ENCODE measurements at regions not wholly inside any gene's neighbourhood (a gene's known extent, or its start where the extent isn't known, plus 50 kb on each side); places are given as distances from the start of the nearest gene placed in this dataset.

DNA sequence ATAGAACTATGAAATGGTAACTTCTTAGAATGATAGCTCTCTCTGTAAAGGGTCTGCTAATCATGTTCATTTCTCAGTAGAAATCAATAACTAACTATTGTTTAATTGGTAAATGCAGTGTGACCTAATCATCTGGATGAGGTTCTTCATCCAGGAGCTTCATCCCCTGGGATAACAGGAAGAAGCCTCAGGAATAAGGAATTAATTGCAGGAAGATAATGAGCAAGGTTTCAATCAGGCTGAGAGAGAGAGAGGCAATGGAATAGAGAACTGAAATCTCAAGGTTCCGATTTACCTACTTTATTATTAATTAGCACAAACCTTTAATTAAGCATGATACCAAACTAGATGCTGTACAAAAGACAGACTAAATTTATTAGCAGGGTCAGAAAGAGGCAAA lies 499.7 kb downstream of the MAT2B start:
- Histone ChIP-seq H3K27me3 (ENCODE audit: control insufficient read depth in 2 of 2, insufficient read depth in 2 of 2, low read length in 2 of 2) (no peaks in the 10 kb centered on the region), H3K9me1 (replicated peaks; ENCODE audit: control insufficient read depth, extremely low read depth, insufficient read depth, low read length) (no peaks in the 10 kb centered on the region), H3K9me3 (replicated peaks; ENCODE audit: control insufficient read depth, insufficient read depth, low read length) (no peaks in the 10 kb centered on the region), H3K4me2 (ENCODE audit: insufficient read depth, low read length) (no peak overlapping the region), H3K9ac (replicated peaks; ENCODE audit: extremely low read depth, insufficient read depth, low read length) (no peak overlapping the region), H3K36me3 (ENCODE audit: control insufficient read depth in 2 of 2, extremely low read depth in 1 of 2, insufficient read depth in 2 of 2, low read length in 2 of 2) (no peaks in the 10 kb centered on the region), H4K20me1 (replicated peaks; ENCODE audit: control insufficient read depth, extremely low read depth, insufficient read depth, low read length) (no peaks in the 10 kb centered on the region), H2AFZ (ENCODE audit: low read depth, low read length) (no peak overlapping the region), H3K4me1 (ENCODE audit: control insufficient read depth, extremely low read depth, insufficient read depth, low read length) (no peaks in the 10 kb centered on the region), H3K79me2 (ENCODE audit: control insufficient read depth, insufficient read depth, low read length) (no peaks in the 10 kb centered on the region), H3K27ac (ENCODE audit: insufficient read depth, low read depth, low read length) (no peak overlapping the region), H3K4me3 (replicated peaks in 1 of 3; ENCODE audit: insufficient read depth in 1 of 3, low read depth in 1 of 3, low read length in 3 of 3) (no peak overlapping the region)
- ChIA-PET CTCF (interaction anchor here (4.5 kb wide), 1 partner anchor 8 kb away, joined by 33 read pairs; no protein-coding TSS in a partner anchor), POLR2A (no interaction called here)
- BruUV-seq (replicated peaks), result no TSS peak
- FAIRE-seq (no peak), DNase-seq (ENCODE audit: low read depth, low spot score) (no peak)
- TF ChIP-seq, protein P1, sequence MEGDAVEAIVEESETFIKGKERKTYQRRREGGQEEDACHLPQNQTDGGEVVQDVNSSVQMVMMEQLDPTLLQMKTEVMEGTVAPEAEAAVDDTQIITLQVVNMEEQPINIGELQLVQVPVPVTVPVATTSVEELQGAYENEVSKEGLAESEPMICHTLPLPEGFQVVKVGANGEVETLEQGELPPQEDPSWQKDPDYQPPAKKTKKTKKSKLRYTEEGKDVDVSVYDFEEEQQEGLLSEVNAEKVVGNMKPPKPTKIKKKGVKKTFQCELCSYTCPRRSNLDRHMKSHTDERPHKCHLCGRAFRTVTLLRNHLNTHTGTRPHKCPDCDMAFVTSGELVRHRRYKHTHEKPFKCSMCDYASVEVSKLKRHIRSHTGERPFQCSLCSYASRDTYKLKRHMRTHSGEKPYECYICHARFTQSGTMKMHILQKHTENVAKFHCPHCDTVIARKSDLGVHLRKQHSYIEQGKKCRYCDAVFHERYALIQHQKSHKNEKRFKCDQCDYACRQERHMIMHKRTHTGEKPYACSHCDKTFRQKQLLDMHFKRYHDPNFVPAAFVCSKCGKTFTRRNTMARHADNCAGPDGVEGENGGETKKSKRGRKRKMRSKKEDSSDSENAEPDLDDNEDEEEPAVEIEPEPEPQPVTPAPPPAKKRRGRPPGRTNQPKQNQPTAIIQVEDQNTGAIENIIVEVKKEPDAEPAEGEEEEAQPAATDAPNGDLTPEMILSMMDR (IDR thresholded peaks at IDR 0.05; ENCODE audit: extremely low read depth in 1 of 2, insufficient read depth in 1 of 2, low read depth in 1 of 2, low read length in 2 of 2), result no peak
- TF ChIP-seq, protein P2, sequence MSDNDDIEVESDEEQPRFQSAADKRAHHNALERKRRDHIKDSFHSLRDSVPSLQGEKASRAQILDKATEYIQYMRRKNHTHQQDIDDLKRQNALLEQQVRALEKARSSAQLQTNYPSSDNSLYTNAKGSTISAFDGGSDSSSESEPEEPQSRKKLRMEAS (IDR thresholded peaks at IDR 0.05; ENCODE audit: insufficient read depth, insufficient read length), result no peak
- TF ChIP-seq POLR2A (IDR thresholded peaks at IDR 0.05; ENCODE audit: low read depth, low read length) (no peak), EZH2 (IDR thresholded peaks at IDR 0.05; ENCODE audit: borderline replicate concordance, low read depth, low read length, severe bottlenecking) (no peak), JUN (IDR thresholded peaks at IDR 0.05; ENCODE audit: borderline replicate concordance, insufficient read depth, insufficient read length, low read depth) (no peak), FOS (IDR thresholded peaks at IDR 0.05; ENCODE audit: borderline replicate concordance, insufficient read depth, low read length) (no peak), GATA2 (IDR thresholded peaks at IDR 0.05; ENCODE audit: insufficient read depth, insufficient read length, low read depth, low read length) (no peak), MYC (IDR thresholded peaks at IDR 0.05; ENCODE audit: low read depth, low read length) (no peak), POLR2AphosphoS5 (IDR thresholded peaks at IDR 0.05; ENCODE audit: insufficient read depth, low read depth, low read length) (no peak)
- dilution Hi-C loops (cut with MboI; ENCODE audit: extremely low pct_ligation_motif_present, low sequenced_read_pairs), result no loop called here
- intact Hi-C loops (cut with micrococcal nuclease), result loop anchor here (2.0 kb wide), 1 partner anchor 192 kb away; no protein-coding TSS in a partner anchor

Measured in endothelial cell of umbilical vein (primary cell).